IPS-11a (cell line): ENCODE measurements at regions not wholly inside any gene's neighbourhood (a gene's known extent, or its start where the extent isn't known, plus 50 kb on each side); places are given as distances from the start of the nearest gene placed in this dataset.

ENCODE experiments used
- H3K4me3 ChIP-seq: one replicate; pipeline ENCODE4 v1.5.1; 2013; ENCODE audit warnings: low read depth, low read length, control low read depth

DNA sequence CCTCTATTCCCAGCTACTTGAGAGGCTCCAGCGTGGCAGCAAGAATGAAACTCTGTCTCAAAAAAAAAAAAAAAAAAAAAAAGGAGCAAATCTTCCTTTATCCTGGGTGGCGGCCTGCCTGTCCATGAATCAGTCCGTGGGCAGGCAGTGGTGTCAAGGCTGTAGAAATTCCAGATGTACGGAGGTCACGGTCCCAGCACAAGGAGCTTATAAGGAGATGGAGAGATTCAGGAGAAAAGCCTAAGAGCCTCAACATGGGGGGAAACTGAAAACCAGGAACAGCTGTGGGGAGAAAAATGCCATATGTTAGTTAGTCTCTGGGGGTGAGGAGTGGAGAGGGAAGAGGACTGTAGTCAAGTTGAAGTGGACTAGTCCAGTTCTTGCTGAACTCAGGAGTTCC is 130.5 kb upstream of the CRY1 start:
- H3K4me3 ChIP-seq: no peak overlapping the region

DNA sequence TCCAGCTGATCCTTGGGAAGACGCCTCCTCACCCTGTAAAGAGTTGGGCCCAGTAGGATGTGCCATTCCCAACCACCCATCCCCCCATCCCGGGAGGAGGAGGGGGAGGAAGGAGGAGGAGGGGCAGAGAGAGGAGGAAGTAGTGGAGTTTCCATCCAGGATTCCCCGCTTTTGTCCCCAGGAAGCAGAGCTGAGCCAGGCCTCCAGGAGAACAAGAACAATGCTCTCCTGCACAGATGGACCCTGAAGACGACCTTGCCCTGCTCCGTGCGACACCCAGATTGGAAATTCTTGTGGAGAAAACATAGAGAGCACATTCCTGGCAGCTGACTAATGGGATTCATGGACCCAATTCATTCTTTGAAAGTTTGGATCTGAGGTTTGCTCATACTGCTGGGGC is 132.3 kb upstream of the CRY1 start:
- no peak overlapping the region for H3K4me3 ChIP-seq

DNA sequence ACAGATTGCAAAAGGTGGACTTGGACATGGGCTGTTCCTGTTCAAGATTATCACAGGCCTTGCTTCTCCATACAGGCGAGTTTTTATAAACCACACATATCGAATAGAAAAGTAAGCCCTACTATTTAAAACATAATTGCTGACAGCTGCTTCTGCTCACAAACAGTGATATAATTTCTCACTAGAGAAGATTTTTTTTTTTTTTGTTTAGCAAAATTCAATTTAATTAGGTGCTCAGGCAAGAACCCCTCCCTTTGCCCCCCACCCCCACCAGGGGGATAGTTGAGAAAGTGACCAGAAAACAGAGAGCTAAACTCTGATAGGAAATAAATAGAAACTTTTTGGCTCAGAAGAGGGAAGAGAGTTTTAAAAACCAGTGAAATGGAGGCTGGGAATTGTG is 132.8 kb upstream of the CRY1 start:
- no peak overlapping the region for H3K4me3 ChIP-seq

DNA sequence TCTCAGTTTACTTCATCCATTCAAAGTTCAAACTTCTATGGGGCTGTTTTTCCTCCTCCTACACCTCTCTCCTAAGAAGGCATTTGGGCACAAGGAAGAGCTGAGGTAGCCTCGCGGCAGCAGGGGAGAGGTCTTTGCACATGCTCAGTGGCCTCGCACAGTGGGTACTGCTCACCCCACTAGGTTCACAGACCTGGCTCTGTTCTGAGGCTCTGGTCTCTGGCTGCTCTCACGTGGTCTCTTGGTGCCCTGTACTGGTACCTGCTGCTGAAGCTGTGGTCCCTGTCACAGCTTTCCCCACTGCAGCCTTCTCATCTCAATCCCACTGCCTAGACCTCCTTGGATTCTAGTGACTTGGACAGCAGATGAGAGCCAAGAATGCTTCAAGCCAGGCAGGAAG is 134.7 kb upstream of the CRY1 start:
- no peak overlapping the region for H3K4me3 ChIP-seq

DNA sequence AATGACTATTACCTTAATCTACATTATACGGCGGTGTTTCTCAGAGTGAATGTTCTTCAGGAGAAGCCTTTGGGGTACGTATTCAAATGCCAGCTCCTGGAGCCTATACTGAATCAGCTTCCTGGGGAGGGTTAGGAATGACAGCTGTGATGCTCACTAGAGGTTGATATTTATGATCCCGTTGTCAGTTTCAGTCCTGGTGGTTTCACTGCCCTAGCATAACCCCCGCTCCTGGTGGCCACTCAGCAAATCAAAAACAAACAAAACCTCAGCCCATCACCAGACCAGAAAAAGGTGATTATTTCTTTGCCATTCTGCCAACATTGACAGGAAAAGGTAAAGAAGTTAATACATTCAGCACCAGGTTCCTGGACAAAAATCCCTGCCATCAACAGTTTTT is 136.5 kb upstream of the CRY1 start:
- no peak overlapping the region for H3K4me3 ChIP-seq

DNA sequence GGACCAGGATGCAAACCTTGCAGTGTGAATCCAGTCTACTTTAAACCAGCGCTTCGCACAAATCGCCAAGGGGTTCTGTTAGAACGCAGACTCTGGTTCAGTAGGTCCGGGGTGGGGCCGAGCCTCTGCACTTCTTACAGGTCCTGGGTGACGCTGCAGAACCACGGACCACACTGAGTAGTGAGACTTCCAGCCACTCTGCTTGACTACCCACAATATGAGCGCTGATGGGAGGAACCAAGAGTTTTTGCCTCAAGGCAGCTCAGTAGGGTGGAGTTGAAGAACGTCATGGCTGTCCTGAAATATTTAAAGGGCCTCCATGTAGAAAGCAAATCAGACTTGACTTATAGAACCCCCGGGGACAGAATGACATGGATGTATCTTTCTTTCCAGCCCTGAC is 138.0 kb upstream of the CRY1 start:
- no peak overlapping the region for H3K4me3 ChIP-seq

DNA sequence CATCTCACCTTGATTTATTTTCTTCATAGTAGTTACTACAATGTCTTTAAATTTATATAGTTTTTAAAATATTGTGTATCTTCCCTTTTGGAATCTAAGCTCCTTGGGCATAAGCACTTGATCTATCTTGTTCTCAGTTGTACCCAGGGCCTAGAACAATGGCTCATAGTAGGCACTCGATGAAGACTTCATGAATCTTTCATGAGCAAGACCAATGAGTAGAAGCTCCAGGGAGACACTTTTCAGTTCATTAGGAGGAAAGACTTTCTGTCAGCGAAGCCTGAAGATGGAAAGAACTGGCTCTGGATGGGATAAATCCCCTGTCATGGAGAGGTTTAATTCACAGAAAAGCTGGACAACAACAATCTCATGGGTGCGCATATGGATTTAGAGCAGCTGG is 140.2 kb upstream of the CRY1 start:
- H3K4me3 ChIP-seq: no peak overlapping the region

DNA sequence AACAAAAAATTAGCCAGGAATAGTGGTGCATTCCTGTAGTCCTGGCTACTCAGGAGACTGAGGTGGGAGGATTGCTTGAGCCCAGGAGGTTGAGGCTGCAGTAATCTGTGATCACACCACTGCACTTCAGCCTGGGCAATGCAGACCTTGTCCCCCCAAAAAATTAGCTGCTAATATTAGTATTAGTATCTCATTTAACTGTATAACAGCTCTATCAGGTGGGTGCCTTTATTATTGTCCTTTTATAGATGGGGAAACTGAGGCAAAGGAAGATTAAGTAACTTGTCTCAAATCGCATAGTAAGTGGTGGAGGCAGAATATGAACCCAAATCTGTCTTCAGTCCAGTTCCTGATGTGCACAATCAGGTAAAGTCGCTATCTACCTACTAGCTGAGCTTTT is 142.3 kb upstream of the CRY1 start:
- no peak overlapping the region for H3K4me3 ChIP-seq

DNA sequence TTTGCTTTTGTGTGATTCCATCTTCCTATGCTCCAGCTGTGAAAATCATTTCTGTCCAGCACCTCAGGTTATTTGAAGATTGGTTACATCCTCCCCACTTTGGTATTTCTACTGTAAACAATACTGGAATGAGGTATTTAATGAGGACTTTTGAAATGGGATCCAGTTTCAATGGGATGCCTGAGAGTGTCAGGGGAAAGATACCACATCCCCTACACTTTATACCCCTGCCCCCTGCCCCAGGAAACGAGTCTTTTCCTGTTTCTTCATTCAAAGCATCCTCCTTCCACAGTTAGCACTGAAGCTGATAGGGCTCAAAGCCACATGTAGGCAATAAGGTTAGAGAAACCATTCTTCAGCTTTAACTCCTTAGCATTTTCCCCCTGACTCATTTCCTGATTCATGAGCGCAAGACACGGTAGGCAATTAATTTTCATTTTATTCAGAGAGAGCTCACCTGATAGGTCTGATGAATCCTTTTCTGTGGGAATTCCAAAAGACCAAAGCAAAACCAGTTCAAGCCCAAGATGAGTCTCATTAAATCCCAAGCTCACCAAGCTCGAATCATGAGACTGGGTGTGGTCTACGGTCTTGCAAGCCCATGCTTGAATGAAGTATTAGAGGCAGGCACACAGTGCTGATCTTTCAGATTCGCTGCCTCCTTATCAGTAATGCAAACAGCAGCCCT is 143.6 kb upstream of the CRY1 start:
- no peak overlapping the region for H3K4me3 ChIP-seq

DNA sequence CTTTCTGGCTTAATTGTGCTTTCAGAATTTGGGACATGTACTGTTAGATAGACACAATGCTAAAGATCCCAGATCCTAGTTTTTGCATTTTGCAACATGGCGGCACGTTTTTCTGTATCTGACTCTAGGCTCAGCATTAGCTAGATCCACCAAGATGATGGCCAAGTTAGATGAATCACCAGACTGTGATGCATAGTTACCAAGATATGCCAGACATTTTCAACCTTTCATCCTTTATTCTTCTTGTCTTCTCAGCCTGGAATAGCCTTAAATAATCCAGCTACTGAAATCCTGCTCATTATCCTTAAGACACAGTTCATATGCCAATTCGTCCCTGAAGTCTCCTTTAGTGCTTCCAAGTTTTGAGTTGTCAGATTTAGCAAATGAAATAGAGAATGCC is 144.9 kb upstream of the CRY1 start:
- H3K4me3 ChIP-seq: no peak overlapping the region

DNA sequence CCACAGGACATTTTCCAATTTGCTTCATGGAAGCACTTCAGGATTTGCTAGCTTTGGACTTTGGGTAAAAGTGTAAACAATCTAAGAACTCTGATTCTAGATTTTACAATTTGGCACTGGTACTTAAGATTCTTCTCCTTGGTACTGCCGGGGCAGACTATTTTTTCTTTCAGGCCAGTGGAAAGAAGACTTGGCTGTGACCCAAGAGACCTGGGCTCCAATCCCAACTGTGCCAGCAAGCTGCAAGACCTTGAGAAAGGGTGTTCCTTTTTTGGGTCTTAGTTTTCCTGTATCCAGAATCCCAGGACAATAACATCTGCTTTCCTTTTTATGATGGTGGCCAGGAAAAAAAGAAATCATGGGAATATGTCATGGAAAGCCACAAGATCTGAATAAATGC is 148.1 kb upstream of the CRY1 start:
- H3K4me3 ChIP-seq: no peak overlapping the region

DNA sequence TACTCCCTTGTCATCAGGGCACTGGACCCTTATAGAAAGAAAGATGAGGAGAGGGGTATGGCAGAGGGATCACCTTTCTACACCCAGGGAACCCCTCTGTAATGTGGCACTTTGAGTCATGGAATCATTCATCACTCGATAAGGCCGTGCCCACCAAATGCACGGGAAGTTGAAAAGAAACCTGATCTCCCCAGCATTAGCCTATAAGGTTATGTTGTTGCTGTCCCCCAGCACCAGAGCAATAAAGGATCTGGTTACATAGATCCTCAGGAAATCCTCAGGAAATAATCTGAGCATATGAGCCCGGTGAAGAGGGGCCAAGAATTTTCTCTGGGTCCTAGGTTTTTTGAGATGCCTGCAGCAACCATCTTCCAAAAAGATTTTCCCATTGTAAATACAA is 148.8 kb upstream of the CRY1 start:
- no peak overlapping the region for H3K4me3 ChIP-seq

DNA sequence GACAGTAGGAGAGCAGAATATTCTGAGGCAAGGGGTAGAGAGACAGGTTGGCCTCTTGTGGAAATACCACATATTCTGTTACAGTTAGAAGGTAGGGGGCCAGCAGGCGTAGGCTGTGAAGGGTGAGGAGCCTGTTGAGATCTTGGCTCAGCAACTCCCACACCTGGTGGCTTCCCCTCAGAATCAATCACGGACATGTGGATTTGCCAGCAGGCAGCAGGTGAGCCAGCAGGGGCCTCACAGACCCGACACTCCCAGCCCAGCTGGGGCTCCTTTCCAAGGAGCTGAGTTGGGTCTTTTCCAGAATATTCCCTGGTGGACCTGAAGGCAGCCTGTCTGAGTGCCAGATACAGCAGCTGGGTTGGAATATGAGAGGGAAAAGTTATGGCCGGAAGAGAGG is 150.0 kb upstream of the CRY1 start:
- no peak overlapping the region for H3K4me3 ChIP-seq

DNA sequence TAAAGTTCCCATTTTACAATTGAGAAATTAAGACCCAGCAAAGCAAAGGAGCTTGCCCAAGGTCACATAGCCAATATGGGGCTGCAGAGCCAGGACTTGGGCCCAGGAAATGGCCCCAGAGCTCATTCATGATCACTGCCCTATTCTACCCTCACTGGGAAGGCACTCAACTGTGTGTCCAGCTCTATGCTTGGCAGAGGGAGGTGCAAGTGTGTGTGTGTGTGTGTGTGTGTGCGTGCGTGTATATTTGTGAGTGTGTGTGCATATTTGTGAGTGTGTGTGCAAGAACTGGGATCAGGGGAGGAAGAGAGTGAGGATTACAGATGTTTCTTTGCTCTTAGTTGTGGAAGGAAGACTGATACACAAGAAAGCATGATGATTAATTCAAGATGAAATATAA is 151.2 kb upstream of the CRY1 start:
- H3K4me3 ChIP-seq: no peak overlapping the region

DNA sequence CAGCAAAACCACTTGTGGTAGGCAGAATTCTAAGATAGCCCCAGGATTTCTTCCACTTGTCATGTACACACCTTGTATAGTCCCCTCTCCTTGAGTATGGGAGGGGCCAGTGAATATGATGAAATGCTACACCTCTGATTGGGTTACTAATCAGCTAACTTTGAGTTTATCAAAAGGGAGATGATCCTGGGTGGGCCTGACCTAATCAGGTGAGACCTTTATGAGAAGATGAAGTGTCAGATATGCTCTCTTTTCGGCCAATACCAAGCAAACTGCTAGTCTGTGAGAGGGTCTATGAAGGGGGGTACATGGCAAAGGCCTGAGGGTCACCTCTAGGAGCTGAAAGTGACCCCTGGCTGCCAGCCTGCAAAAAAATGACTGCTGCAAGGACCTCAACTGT is 154.3 kb upstream of the CRY1 start:
- no peak overlapping the region for H3K4me3 ChIP-seq

DNA sequence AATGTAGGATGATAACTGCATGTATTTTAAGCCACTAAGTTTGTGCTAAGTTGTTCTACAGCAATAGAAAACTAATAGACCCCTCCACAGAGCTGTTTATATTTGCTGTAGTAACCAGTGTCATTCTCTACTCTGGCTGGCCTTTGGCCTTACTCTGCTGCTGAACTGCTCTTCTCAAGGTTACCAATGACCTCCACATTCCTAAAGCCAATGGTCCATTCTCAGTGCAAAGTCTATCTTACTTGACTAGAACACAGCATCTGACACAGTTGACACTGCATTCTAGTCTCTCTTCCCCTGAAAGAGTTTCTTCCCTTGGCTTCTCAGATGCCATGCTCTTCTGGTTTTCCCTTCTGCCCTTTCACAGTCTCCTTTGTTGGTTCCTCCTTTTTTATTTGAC is 154.8 kb upstream of the CRY1 start:
- no peak overlapping the region for H3K4me3 ChIP-seq

DNA sequence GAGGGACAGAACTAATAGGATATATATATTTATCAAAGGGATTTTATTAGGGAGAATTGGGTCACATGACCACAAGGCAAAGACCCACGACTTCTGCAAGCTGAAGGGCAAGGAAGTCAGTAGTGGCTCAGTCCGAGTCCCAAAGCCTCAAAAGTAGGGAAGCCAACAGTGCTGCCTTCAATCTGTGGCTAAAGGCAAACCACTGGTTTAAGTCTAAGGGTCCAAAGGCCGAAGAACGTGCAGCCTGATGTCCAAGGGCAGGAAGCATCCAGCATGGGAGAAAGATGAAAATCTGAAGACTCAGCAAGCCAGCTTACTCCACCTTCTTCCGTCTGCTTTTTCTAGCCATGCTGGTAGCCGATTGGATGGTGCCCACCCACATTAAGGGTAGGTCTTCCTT is 157.9 kb upstream of the CRY1 start:
- H3K4me3 ChIP-seq: no peak overlapping the region

DNA sequence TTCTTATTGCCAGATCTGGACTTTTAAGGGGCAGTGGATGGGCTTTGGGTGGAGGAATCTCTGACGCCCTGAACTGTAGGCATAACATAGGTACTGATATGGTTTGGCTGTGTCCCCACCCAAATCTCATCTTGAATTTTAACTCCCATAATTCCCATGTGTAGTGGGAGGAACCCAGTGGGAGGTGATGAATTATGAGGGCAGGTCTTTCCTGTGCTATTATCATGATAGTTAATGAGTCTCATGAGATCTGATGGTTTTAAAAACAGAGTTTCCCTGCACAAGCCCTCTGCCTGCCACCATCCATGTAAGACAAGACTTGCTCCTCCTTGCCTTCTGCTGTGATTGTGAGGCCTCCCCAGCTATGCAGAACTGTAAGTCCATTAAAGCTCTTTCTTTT is 160.0 kb upstream of the CRY1 start:
- no peak overlapping the region for H3K4me3 ChIP-seq

DNA sequence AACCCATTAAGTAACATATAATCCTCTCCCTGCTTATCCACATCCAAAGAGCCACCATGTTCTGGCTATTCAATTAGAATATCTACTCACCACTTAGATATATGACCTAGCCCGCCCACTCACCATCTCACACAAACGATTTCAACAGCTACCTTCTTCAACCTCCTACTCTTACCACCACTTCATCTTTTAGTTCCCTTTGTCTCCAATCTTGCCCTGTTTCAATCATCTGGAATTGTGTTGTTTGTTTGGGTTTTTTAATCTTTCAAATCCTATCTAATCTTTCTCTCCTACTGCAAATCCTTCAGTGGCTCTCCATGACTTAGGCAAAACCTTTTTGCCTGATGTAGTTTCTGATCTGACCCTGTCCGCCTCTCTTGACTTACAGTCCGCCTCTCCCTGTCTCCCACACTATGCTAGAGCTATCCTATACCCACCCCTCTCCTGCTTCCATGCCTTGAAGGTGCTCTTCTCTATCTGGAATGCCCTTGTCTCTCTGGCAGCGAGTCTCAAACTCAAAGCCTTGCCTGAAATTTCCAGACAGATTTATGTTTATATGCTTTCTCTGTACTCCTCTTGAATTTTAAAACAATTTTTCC is 161.0 kb upstream of the CRY1 start:
- no peak overlapping the region for H3K4me3 ChIP-seq

DNA sequence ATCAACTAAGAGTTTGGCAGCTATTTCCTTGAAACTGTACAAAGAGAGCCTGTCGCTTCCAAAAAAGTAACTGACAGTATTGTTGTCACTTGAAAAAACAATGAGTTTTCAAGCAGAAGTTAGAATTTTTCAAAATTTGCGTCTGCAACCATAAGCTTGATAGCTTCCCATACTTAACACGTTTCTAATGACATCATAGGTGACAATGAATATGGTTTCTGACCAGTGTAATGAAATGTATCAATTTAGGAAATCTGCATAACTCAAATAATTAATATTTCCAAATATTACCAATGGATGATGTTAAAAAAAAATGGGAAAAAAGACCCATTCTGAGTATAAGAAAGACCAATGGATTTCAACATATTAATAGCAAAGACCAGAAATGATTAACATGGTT is 165.4 kb upstream of the CRY1 start:
- no peak overlapping the region for H3K4me3 ChIP-seq

DNA sequence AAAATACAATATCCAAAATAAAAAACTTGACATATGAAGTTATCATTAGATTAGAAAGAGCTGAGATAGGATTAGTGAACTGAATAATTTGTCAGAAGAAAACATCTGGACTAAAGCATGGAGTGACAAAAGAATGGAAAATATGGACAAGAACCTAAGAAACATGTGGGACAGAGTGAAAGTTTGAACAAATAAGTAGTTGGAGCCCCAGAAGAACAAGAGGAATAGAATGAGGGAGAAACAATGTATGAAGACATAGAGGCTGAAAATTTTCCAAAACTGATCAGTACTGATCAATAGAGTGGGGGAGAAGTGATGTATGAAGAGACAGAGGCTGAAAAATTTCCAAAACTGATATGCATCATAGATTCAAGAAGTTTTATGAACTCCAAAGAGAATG is 170.6 kb upstream of the CRY1 start:
- H3K4me3 ChIP-seq: no peak overlapping the region

DNA sequence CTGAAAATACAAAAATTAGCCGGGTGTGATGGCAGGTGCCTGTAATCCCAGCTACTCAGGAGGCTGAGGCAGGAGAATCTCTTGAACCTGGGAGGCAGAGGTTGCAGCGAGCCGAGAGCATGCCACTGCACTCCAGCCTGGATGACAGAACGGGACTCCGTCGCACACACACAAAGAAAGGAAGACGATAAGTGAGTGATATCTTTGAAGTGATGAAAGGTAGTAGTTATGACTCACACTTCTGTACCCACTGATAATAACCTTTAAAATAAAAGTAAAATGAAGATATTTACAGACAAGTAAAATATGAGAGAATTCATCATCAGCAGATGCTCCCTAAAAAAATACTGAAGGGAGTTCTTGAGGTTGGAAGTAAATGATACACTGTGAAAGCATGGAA is 171.3 kb upstream of the CRY1 start:
- H3K4me3 ChIP-seq: no peak overlapping the region

DNA sequence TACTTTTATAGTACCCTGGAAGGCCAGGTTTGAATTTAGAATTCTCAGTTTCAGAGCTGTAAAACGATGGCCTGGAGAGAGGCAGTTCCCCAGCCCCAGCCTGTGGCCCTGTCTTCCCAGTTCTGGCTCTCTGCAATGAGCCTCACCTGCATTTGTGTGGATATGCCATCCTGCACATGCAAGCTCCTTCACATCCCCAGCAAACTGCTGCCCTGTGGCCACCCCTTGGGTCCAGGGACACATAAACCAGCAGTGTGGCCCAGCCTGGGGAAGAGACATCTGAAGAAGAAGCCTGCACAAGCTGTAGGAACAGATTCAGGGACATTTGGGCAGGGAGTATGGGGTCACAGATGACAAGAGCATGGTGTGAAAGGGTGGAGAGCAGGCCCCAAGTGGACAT is 174.3 kb upstream of the CRY1 start:
- no peak overlapping the region for H3K4me3 ChIP-seq
